GM21723 (cell line): ENCODE measurements at regions not wholly inside any gene's neighbourhood (a gene's known extent, or its start where the extent isn't known, plus 50 kb on each side); places are given as distances from the start of the nearest gene placed in this dataset.

Source experiments
- ATAC-seq: cut with Tn5 transposase; IDR thresholded peaks from one replicate; pipeline ENCODE4 v1.9.1; 2021; ENCODE audit warnings: mild to moderate bottlenecking, moderate library complexity; ENCODE audit not compliant: unreplicated experiment

- no peak for ATAC-seq
Measured at GRCh38 chr15:77798151-77798835, 165.6 kb upstream of the LINGO1 start.

GRCh38 chr15:77797270-77797669, 164.6 kb upstream of the LINGO1 start:
- no peak for ATAC-seq

- no peak for ATAC-seq
Measured at GRCh38 chr15:77796046-77796729, 163.5 kb upstream of the LINGO1 start.

GRCh38 chr15:77795446-77795845, 162.7 kb upstream of the LINGO1 start:
- no peak for ATAC-seq

- ATAC-seq: no peak
Measured at GRCh38 chr15:77791941-77792340, 159.2 kb upstream of the LINGO1 start.

GRCh38 chr15:77790481-77790880, 157.8 kb upstream of the LINGO1 start:
- no peak for ATAC-seq

- no peak for ATAC-seq
Measured at GRCh38 chr15:77786956-77787355, 154.2 kb upstream of the LINGO1 start.

- no peak for ATAC-seq
Measured at GRCh38 chr15:77786181-77786890, 153.6 kb upstream of the LINGO1 start.

- no peak for ATAC-seq
Measured at GRCh38 chr15:77784361-77785292, 151.9 kb upstream of the LINGO1 start.

- no peak for ATAC-seq
Measured at GRCh38 chr15:77783636-77784035, 150.9 kb upstream of the LINGO1 start.

GRCh38 chr15:77782691-77783090, 150.0 kb upstream of the LINGO1 start:
- ATAC-seq: no peak

- ATAC-seq: no peak
Measured at GRCh38 chr15:77781946-77782240, 149.2 kb upstream of the LINGO1 start.

GRCh38 chr15:77781151-77781945, 148.6 kb upstream of the LINGO1 start:
- no peak for ATAC-seq

GRCh38 chr15:77778802-77779201, 146.1 kb upstream of the LINGO1 start:
- no peak for ATAC-seq

- no peak for ATAC-seq
Measured at GRCh38 chr15:77775837-77776236, 143.1 kb upstream of the LINGO1 start.

- no peak for ATAC-seq
Measured at GRCh38 chr15:77775373-77775772, 142.7 kb upstream of the LINGO1 start.

GRCh38 chr15:77774350-77774749, 141.6 kb upstream of the LINGO1 start:
- ATAC-seq: no peak

GRCh38 chr15:77773903-77774302, 141.2 kb upstream of the LINGO1 start:
- ATAC-seq: no peak

- no peak for ATAC-seq
Measured at GRCh38 chr15:77772641-77773402, 140.1 kb upstream of the LINGO1 start.

GRCh38 chr15:77771616-77772015, 138.9 kb upstream of the LINGO1 start:
- ATAC-seq: no peak
